ENCODE measurements at regions not wholly inside any gene's neighbourhood (a gene's known extent, or its start where the extent isn't known, plus 50 kb on each side); places are given as distances from the start of the nearest gene placed in this dataset.

DNA sequence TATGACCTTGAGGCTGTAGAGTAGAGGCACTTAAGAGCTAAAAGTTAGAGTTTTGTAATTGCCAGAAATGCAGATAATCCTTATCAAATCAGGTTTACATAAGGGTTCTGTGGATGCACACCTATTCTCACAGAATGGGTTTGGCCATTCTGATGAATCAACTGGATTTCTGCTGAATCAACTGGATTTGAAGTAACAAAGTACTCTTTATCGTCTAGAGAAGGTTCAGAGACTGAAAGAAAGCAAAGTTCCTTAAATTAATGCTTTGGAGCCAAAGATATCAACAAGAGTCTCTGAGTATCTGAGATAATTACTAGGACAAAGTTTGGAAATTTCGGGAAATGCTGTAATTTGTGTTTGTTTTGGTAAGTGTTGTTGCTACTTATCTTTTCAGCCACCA, 669.6 kb upstream of the ZNF608 start:
- 98 to 100% methylated on average over 2 of the region's 2 CpGs for WGBS, 2 experiments
- Histone ChIP-seq H3K4me1 (ENCODE audit: control insufficient read depth, insufficient read depth, low read length) (peaks cover 32% of the 10 kb centered on the region), H3K9me3 (ENCODE audit: control insufficient read depth, low read length) (no peaks in the 10 kb centered on the region), H3K36me3 (ENCODE audit: control insufficient read depth, insufficient read depth, low read length) (no peaks in the 10 kb centered on the region), H3K4me3 (ENCODE audit: insufficient read depth, low read depth, low read length) (no peak overlapping the region), H3K27ac (ENCODE audit: insufficient read depth, low read depth, low read length, poor library complexity, severe bottlenecking) (no peak overlapping the region), H3K27me3 (ENCODE audit: control insufficient read depth, insufficient read depth, low read length, poor library complexity, severe bottlenecking) (no peaks in the 10 kb centered on the region)

GRCh38 chr5:125421006-125421405, 674.6 kb upstream of the ZNF608 start:
- Histone ChIP-seq H3K9me3 (ENCODE audit: control insufficient read depth, low read length) (no peaks in the 10 kb centered on the region), H3K27me3 (ENCODE audit: control insufficient read depth, insufficient read depth, low read length, poor library complexity, severe bottlenecking) (no peaks in the 10 kb centered on the region), H3K4me1 (ENCODE audit: control insufficient read depth, insufficient read depth, low read length) (peaks cover 6% of the 10 kb centered on the region), H3K27ac (ENCODE audit: insufficient read depth, low read depth, low read length, poor library complexity, severe bottlenecking) (no peak overlapping the region), H3K36me3 (ENCODE audit: control insufficient read depth, insufficient read depth, low read length) (no peaks in the 10 kb centered on the region), H3K4me3 (ENCODE audit: insufficient read depth, low read depth, low read length) (no peak overlapping the region)
- WGBS, 2 experiments: 85 to 90% methylated on average over 2 of the region's 2 CpGs

DNA sequence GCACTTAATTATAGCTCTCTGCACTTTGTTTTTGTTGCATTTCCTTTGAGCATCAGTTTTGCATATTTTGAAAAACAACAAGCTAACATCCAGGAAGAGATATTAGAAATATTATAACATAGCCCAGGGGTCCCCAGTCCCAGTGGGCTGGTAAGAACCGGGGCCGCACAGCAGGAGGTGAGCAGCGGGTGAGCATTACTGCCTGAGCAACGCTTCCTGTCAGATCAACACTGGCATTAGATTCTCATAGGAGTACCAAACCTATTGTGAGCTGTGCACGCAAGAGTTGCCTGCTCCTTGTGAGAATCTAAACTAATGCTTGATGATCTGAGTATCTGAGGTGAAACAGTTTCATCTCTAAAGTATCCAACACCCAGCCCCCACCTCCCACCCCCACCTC, 675.9 kb upstream of the ZNF608 start:
- Histone ChIP-seq H3K27ac (ENCODE audit: insufficient read depth, low read depth, low read length, poor library complexity, severe bottlenecking) (no peak overlapping the region), H3K36me3 (ENCODE audit: control insufficient read depth, insufficient read depth, low read length) (no peaks in the 10 kb centered on the region), H3K4me1 (ENCODE audit: control insufficient read depth, insufficient read depth, low read length) (peaks cover 6% of the 10 kb centered on the region), H3K4me3 (ENCODE audit: insufficient read depth, low read depth, low read length) (no peak overlapping the region), H3K9me3 (ENCODE audit: control insufficient read depth, low read length) (no peaks in the 10 kb centered on the region), H3K27me3 (ENCODE audit: control insufficient read depth, insufficient read depth, low read length, poor library complexity, severe bottlenecking) (no peaks in the 10 kb centered on the region)
- 44 to 45% methylated on average over 5 of the region's 5 CpGs for WGBS, 2 experiments

GRCh38 chr5:125424402-125425141, 678.1 kb upstream of the ZNF608 start:
- WGBS, 2 experiments: 82% methylated on average over 6 of the region's 6 CpGs
- peaks cover 6% of the 10 kb centered on the region for H3K4me1 ChIP-seq (ENCODE audit: control insufficient read depth, insufficient read depth, low read length)
- no peaks in the 10 kb centered on the region for H3K27me3 ChIP-seq (ENCODE audit: control insufficient read depth, insufficient read depth, low read length, poor library complexity, severe bottlenecking)
- H3K36me3 ChIP-seq (ENCODE audit: control insufficient read depth, insufficient read depth, low read length): no peaks in the 10 kb centered on the region
- H3K27ac ChIP-seq (ENCODE audit: insufficient read depth, low read depth, low read length, poor library complexity, severe bottlenecking): no peak overlapping the region
- no peaks in the 10 kb centered on the region for H3K9me3 ChIP-seq (ENCODE audit: control insufficient read depth, low read length)
- no peak overlapping the region for H3K4me3 ChIP-seq (ENCODE audit: insufficient read depth, low read depth, low read length)

DNA sequence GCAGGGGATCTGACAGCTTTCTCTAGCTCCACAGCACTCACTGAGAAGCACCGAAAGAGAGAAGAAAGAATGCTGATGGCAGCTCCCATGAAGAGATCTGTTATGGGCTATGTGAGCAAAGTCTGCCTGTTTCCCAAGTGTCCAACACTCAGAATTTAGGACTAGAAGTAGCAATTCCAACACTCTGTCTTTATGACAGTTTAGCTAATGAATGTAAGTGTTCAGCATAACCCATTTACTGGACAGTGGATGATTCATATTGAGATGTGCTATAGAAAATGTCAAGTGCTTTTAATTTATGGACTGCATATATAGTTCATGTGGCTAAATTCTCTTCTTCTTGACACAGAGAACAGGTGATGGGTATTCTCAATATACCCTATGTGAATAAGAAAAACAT, 683.1 kb upstream of the ZNF608 start:
- H3K36me3 ChIP-seq (ENCODE audit: control insufficient read depth, insufficient read depth, low read length): no peaks in the 10 kb centered on the region
- WGBS, 2 experiments: 88 to 89% methylated on average over 1 of the region's 1 CpG
- H3K27ac ChIP-seq (ENCODE audit: insufficient read depth, low read depth, low read length, poor library complexity, severe bottlenecking): no peak overlapping the region
- no peak overlapping the region for H3K4me3 ChIP-seq (ENCODE audit: insufficient read depth, low read depth, low read length)
- no peaks in the 10 kb centered on the region for H3K27me3 ChIP-seq (ENCODE audit: control insufficient read depth, insufficient read depth, low read length, poor library complexity, severe bottlenecking)
- no peaks in the 10 kb centered on the region for H3K9me3 ChIP-seq (ENCODE audit: control insufficient read depth, low read length)
- H3K4me1 ChIP-seq (ENCODE audit: control insufficient read depth, insufficient read depth, low read length): peaks cover 5% of the 10 kb centered on the region

- H3K9me3 ChIP-seq (ENCODE audit: control insufficient read depth, low read length): no peaks in the 10 kb centered on the region
- H3K27me3 ChIP-seq (ENCODE audit: control insufficient read depth, insufficient read depth, low read length, poor library complexity, severe bottlenecking): no peaks in the 10 kb centered on the region
- H3K27ac ChIP-seq (ENCODE audit: insufficient read depth, low read depth, low read length, poor library complexity, severe bottlenecking): no peak overlapping the region
- 76 to 80% methylated on average over 2 of the region's 2 CpGs for WGBS, 2 experiments
- no peaks in the 10 kb centered on the region for H3K36me3 ChIP-seq (ENCODE audit: control insufficient read depth, insufficient read depth, low read length)
- no peak overlapping the region for H3K4me3 ChIP-seq (ENCODE audit: insufficient read depth, low read depth, low read length)
- no peaks in the 10 kb centered on the region for H3K4me1 ChIP-seq (ENCODE audit: control insufficient read depth, insufficient read depth, low read length)
Observed at GRCh38 chr5:125433457-125433856, 687.0 kb upstream of the ZNF608 start.

DNA sequence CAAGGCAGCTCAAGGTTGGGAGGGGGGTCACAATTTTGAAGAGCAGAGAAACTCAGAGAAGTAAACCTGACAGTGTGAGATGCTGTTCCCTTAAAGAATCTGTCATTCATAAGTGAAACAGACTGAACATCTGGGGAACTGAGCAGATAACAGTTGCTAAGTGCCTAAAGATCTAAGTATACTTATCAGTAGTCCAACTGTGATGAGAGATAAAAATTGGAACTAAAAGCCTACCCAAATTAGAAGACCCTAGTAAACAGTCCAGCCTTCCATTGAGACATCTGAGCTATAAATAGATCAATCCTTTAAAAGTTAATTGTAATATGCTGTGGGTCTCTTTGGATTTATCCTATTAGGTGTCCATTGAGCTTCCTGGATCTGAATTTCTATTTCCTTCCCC, 692.8 kb upstream of the ZNF608 start:
- Histone ChIP-seq H3K27ac (ENCODE audit: insufficient read depth, low read depth, low read length, poor library complexity, severe bottlenecking) (no peak overlapping the region), H3K4me1 (ENCODE audit: control insufficient read depth, insufficient read depth, low read length) (no peaks in the 10 kb centered on the region), H3K9me3 (ENCODE audit: control insufficient read depth, low read length) (no peaks in the 10 kb centered on the region), H3K4me3 (ENCODE audit: insufficient read depth, low read depth, low read length) (no peak overlapping the region), H3K36me3 (ENCODE audit: control insufficient read depth, insufficient read depth, low read length) (no peaks in the 10 kb centered on the region), H3K27me3 (ENCODE audit: control insufficient read depth, insufficient read depth, low read length, poor library complexity, severe bottlenecking) (no peaks in the 10 kb centered on the region)

DNA sequence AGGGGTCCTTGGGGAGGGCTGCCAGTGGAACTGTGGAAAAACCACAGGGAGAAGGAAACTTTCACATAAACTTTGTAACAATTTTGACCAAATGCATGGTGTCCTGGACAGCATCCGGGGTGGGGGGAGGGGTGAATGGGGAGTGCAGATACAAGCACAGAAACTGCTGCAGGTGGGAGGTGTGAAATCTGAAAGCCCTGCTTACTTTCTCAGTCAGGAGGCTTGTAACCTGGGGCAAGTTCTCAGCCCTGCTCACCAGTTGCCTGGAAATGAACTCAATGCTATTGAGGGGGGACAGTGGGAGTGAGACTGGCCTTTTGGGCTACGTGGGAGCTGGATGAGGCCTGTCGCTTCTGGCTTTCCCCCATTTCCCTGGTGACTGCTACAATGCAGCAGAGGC, 694.5 kb upstream of the ZNF608 start:
- 92 to 97% methylated on average over 3 of the region's 3 CpGs for WGBS, 2 experiments

GRCh38 chr5:125446986-125447385, 700.5 kb upstream of the ZNF608 start:
- H3K4me1 ChIP-seq (ENCODE audit: control insufficient read depth, insufficient read depth, low read length): no peaks in the 10 kb centered on the region
- 100% methylated on average over 1 to 2 of the region's 3 CpGs for WGBS, 2 experiments
- H3K27me3 ChIP-seq (ENCODE audit: control insufficient read depth, insufficient read depth, low read length, poor library complexity, severe bottlenecking): no peaks in the 10 kb centered on the region
- H3K9me3 ChIP-seq (ENCODE audit: control insufficient read depth, low read length): no peaks in the 10 kb centered on the region
- no peak overlapping the region for H3K4me3 ChIP-seq (ENCODE audit: insufficient read depth, low read depth, low read length)
- H3K27ac ChIP-seq (ENCODE audit: insufficient read depth, low read depth, low read length, poor library complexity, severe bottlenecking): no peak overlapping the region
- no peaks in the 10 kb centered on the region for H3K36me3 ChIP-seq (ENCODE audit: control insufficient read depth, insufficient read depth, low read length)

More for the DNA sequence above, 694.5 kb upstream of the ZNF608 start:
- no peaks in the 10 kb centered on the region for H3K36me3 ChIP-seq (ENCODE audit: control insufficient read depth, insufficient read depth, low read length)
- H3K4me3 ChIP-seq (ENCODE audit: insufficient read depth, low read depth, low read length): no peak overlapping the region
- no peaks in the 10 kb centered on the region for H3K9me3 ChIP-seq (ENCODE audit: control insufficient read depth, low read length)
- H3K27me3 ChIP-seq (ENCODE audit: control insufficient read depth, insufficient read depth, low read length, poor library complexity, severe bottlenecking): no peaks in the 10 kb centered on the region
- no peaks in the 10 kb centered on the region for H3K4me1 ChIP-seq (ENCODE audit: control insufficient read depth, insufficient read depth, low read length)
- H3K27ac ChIP-seq (ENCODE audit: insufficient read depth, low read depth, low read length, poor library complexity, severe bottlenecking): no peak overlapping the region

DNA sequence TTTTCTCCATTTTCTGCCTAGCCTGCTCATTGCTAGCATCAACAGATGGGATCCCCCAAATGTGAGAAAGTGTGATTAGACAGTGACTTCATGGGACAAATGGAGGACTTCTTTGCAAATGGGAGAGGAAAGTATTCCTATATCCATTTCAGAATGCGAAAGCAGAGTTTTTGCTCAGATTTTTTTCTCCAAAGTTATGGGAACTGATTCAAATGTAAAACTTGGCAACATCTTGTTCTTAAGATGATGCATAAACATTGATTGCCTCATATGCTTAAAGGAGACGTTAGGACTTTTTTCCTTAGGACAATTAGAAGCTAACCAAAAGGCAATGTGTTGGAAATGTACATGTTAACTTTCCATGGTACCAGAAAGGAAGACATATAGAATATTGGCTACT, 704.3 kb upstream of the ZNF608 start:
- no peaks in the 10 kb centered on the region for H3K4me1 ChIP-seq (ENCODE audit: control insufficient read depth, insufficient read depth, low read length)
- whole genome bisulfite sequencing, 2 experiments: 93 to 94% methylated on average over 2 of the region's 2 CpGs
- H3K36me3 ChIP-seq (ENCODE audit: control insufficient read depth, insufficient read depth, low read length): no peaks in the 10 kb centered on the region
- H3K27ac ChIP-seq (ENCODE audit: insufficient read depth, low read depth, low read length, poor library complexity, severe bottlenecking): no peak overlapping the region
- no peaks in the 10 kb centered on the region for H3K9me3 ChIP-seq (ENCODE audit: control insufficient read depth, low read length)
- H3K4me3 ChIP-seq (ENCODE audit: insufficient read depth, low read depth, low read length): no peak overlapping the region
- H3K27me3 ChIP-seq (ENCODE audit: control insufficient read depth, insufficient read depth, low read length, poor library complexity, severe bottlenecking): no peaks in the 10 kb centered on the region

GRCh38 chr5:125451622-125452021, 705.2 kb upstream of the ZNF608 start:
- H3K9me3 ChIP-seq (ENCODE audit: control insufficient read depth, low read length): no peaks in the 10 kb centered on the region
- no peaks in the 10 kb centered on the region for H3K27me3 ChIP-seq (ENCODE audit: control insufficient read depth, insufficient read depth, low read length, poor library complexity, severe bottlenecking)
- H3K36me3 ChIP-seq (ENCODE audit: control insufficient read depth, insufficient read depth, low read length): no peaks in the 10 kb centered on the region
- no peak overlapping the region for H3K27ac ChIP-seq (ENCODE audit: insufficient read depth, low read depth, low read length, poor library complexity, severe bottlenecking)
- no peaks in the 10 kb centered on the region for H3K4me1 ChIP-seq (ENCODE audit: control insufficient read depth, insufficient read depth, low read length)
- no peak overlapping the region for H3K4me3 ChIP-seq (ENCODE audit: insufficient read depth, low read depth, low read length)

Data from ectodermal cell (in vitro differentiated cells).